Ovary (tissue), 3 donors: ENCODE measurements at regions not wholly inside any gene's neighbourhood (a gene's known extent, or its start where the extent isn't known, plus 50 kb on each side); places are given as distances from the start of the nearest gene placed in this dataset.

ENCODE experiments used
- EP300 ChIP-seq: sonication (generic); formaldehyde crosslinking; IDR thresholded peaks from one replicate; pipeline ENCODE4 v1.6.1; 2017; ENCODE audit warnings: antibody characterized with exemption
- POLR2A ChIP-seq: fragments of 450-650 bp; IDR thresholded peaks from one replicate; pipeline ENCODE4 v1.6.1; 2017; ENCODE audit warnings: antibody characterized with exemption, mild to moderate bottlenecking, moderate library complexity
- TF ChIP-seq, protein P1 (sequence below), 3 donors: fragments of 450-650 bp in 2 of 3; fragments of 200-600 bp in 1 of 3; IDR thresholded peaks; one replicate each; pipeline versions ENCODE4 v1.5.1 to v1.8.0; 2016 to 2022; ENCODE audit warnings: antibody characterized with exemption in 3 of 3, mild to moderate bottlenecking in 1 of 3
- donor health status: DM: no; HTN: no; CAD: no.

DNA sequence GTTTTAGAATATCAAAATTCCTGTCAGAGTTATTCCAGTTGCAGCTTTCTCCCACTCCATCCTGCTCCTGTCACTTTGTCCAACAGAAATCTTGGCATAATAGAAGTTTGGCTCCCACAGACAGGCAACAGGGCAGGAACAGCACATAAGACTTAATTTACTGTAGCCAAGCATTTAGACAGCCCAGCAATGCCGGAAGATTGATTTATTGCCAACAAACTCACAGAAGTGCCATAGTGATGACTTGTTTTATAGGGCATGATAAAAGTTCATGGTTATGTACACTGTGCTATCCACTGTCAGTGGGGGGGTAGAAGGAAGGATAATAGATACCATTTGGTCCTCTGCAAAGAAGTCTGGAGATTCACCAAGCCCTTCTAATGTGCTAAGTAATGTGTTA is 98.3 kb upstream of the CBLB start:
- TF ChIP-seq, protein P1, sequence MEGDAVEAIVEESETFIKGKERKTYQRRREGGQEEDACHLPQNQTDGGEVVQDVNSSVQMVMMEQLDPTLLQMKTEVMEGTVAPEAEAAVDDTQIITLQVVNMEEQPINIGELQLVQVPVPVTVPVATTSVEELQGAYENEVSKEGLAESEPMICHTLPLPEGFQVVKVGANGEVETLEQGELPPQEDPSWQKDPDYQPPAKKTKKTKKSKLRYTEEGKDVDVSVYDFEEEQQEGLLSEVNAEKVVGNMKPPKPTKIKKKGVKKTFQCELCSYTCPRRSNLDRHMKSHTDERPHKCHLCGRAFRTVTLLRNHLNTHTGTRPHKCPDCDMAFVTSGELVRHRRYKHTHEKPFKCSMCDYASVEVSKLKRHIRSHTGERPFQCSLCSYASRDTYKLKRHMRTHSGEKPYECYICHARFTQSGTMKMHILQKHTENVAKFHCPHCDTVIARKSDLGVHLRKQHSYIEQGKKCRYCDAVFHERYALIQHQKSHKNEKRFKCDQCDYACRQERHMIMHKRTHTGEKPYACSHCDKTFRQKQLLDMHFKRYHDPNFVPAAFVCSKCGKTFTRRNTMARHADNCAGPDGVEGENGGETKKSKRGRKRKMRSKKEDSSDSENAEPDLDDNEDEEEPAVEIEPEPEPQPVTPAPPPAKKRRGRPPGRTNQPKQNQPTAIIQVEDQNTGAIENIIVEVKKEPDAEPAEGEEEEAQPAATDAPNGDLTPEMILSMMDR (IDR thresholded peaks at IDR 0.05): no peak
- TF ChIP-seq POLR2A (no peak), EP300 (no peak)
